GM12878 (cell line): ENCODE measurements at regions not wholly inside any gene's neighbourhood (a gene's known extent, or its start where the extent isn't known, plus 50 kb on each side); places are given as distances from the start of the nearest gene placed in this dataset.

Experiments
- EP300 ChIP-seq, 2 experiments: fragments of 150-350 bp in 1 of 2; IDR thresholded peaks; 2 replicates each; pipeline ENCODE4 v1.6.1; 2011 to 2012; ENCODE audit warnings: low read depth in 2 of 2, low read length in 2 of 2, borderline replicate concordance in 1 of 2, improper control_type of control experiment in 1 of 2, inconsistent platforms in 1 of 2; ENCODE audit not compliant: control insufficient read depth in 1 of 2
- POLR2AphosphoS2 ChIP-seq: IDR thresholded peaks from 2 replicates; pipeline ENCODE4 v1.6.1; 2011; ENCODE audit warnings: low read depth, mild to moderate bottlenecking, low read length, improper control_type of control experiment, moderate library complexity
- RBBP5 ChIP-seq: fragments of 200-600 bp; sonication (generic); conservative IDR thresholded peaks from 2 replicates; pipeline ENCODE4 v1.6.1; 2016
- SUPT20H ChIP-seq: IDR thresholded peaks from 2 replicates; pipeline ENCODE4 v1.6.1; 2011; ENCODE audit warnings: low read depth, mild to moderate bottlenecking, low read length, moderate library complexity, borderline replicate concordance; ENCODE audit not compliant: control insufficient read depth
- TF ChIP-seq, protein P1 (sequence below): fragments of 450-650 bp; formaldehyde crosslinking; IDR thresholded peaks from 2 replicates; pipeline ENCODE4 v1.4.0; 2020; ENCODE audit warnings: mild to moderate bottlenecking, moderate library complexity
- TF ChIP-seq, protein P2 (sequence below): fragments of 450-650 bp; IDR thresholded peaks from 2 replicates; pipeline ENCODE4 v1.6.1; 2017; ENCODE audit warnings: low read depth, mild to moderate bottlenecking, moderate library complexity
- TF ChIP-seq, protein P3 (sequence below), 3 experiments: IDR thresholded peaks in 2 of 3; conservative IDR thresholded peaks in 1 of 3; 2 replicates each; pipeline ENCODE4 v1.5.1; 2011; ENCODE audit warnings: low read depth in 3 of 3, low read length in 3 of 3, mild to moderate bottlenecking in 3 of 3, control low read depth in 2 of 3, moderate library complexity in 2 of 3, inconsistent platforms in 1 of 3, mixed read lengths in 1 of 3; ENCODE audit not compliant: control insufficient read depth in 2 of 3, insufficient read depth in 1 of 3; ENCODE audit errors: extremely low read depth in 1 of 3
- TF ChIP-seq, protein P4 (sequence below): IDR thresholded peaks from 2 replicates; pipeline ENCODE4 v1.6.1; 2012; ENCODE audit warnings: improper control_type of control experiment, low read depth, low read length; ENCODE audit not compliant: insufficient replicate concordance

DNA sequence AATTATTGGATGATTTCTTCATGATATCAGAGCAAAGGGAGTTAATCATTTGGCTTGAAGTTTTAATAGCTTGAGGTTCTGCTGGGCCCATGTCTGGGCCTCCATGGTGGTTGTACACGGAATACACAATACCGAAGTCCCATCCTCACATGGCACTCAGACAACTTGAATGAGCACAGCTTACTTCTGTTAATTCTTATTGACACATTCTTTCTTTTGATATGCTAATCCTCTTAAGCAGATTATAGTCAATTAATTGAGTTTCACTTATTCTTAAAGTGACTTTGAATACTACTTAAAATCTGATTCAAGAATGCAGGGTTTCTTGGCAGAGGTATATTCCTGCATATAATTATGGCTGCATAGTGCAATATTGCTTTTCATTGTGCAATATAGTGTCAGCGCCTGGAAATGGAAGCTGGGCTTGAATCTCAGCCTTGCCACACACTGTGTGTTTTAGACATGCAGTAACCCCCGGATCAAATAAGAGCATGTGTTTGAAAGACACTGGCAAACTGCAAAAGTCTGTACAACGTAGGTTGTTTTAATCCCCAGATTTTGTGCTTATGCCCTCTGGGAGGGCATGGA, 543.5 kb upstream of the ADARB2 start (continued):
- TF ChIP-seq, protein P1, sequence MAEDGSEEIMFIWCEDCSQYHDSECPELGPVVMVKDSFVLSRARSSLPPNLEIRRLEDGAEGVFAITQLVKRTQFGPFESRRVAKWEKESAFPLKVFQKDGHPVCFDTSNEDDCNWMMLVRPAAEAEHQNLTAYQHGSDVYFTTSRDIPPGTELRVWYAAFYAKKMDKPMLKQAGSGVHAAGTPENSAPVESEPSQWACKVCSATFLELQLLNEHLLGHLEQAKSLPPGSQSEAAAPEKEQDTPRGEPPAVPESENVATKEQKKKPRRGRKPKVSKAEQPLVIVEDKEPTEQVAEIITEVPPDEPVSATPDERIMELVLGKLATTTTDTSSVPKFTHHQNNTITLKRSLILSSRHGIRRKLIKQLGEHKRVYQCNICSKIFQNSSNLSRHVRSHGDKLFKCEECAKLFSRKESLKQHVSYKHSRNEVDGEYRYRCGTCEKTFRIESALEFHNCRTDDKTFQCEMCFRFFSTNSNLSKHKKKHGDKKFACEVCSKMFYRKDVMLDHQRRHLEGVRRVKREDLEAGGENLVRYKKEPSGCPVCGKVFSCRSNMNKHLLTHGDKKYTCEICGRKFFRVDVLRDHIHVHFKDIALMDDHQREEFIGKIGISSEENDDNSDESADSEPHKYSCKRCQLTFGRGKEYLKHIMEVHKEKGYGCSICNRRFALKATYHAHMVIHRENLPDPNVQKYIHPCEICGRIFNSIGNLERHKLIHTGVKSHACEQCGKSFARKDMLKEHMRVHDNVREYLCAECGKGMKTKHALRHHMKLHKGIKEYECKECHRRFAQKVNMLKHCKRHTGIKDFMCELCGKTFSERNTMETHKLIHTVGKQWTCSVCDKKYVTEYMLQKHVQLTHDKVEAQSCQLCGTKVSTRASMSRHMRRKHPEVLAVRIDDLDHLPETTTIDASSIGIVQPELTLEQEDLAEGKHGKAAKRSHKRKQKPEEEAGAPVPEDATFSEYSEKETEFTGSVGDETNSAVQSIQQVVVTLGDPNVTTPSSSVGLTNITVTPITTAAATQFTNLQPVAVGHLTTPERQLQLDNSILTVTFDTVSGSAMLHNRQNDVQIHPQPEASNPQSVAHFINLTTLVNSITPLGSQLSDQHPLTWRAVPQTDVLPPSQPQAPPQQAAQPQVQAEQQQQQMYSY, result no peak
- TF ChIP-seq, protein P2, sequence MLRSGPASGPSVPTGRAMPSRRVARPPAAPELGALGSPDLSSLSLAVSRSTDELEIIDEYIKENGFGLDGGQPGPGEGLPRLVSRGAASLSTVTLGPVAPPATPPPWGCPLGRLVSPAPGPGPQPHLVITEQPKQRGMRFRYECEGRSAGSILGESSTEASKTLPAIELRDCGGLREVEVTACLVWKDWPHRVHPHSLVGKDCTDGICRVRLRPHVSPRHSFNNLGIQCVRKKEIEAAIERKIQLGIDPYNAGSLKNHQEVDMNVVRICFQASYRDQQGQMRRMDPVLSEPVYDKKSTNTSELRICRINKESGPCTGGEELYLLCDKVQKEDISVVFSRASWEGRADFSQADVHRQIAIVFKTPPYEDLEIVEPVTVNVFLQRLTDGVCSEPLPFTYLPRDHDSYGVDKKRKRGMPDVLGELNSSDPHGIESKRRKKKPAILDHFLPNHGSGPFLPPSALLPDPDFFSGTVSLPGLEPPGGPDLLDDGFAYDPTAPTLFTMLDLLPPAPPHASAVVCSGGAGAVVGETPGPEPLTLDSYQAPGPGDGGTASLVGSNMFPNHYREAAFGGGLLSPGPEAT, result no peak
- TF ChIP-seq RBBP5 (no peak), EP300 (IDR thresholded peaks at IDR 0.05; ENCODE audit: borderline replicate concordance in 1 of 2, control insufficient read depth in 1 of 2, low read depth in 2 of 2, low read length in 2 of 2) (no peak), POLR2AphosphoS2 (no peak), SUPT20H (no peak)
- TF ChIP-seq, protein P3, sequence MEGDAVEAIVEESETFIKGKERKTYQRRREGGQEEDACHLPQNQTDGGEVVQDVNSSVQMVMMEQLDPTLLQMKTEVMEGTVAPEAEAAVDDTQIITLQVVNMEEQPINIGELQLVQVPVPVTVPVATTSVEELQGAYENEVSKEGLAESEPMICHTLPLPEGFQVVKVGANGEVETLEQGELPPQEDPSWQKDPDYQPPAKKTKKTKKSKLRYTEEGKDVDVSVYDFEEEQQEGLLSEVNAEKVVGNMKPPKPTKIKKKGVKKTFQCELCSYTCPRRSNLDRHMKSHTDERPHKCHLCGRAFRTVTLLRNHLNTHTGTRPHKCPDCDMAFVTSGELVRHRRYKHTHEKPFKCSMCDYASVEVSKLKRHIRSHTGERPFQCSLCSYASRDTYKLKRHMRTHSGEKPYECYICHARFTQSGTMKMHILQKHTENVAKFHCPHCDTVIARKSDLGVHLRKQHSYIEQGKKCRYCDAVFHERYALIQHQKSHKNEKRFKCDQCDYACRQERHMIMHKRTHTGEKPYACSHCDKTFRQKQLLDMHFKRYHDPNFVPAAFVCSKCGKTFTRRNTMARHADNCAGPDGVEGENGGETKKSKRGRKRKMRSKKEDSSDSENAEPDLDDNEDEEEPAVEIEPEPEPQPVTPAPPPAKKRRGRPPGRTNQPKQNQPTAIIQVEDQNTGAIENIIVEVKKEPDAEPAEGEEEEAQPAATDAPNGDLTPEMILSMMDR (IDR thresholded peaks at IDR 0.05 in 2 of 3, conservative IDR thresholded peaks at IDR 0.05 in 1 of 3; ENCODE audit: control insufficient read depth in 2 of 3, extremely low read depth in 1 of 3, insufficient read depth in 1 of 3, low read depth in 3 of 3, low read length in 3 of 3), result no peak
- TF ChIP-seq, protein P4, sequence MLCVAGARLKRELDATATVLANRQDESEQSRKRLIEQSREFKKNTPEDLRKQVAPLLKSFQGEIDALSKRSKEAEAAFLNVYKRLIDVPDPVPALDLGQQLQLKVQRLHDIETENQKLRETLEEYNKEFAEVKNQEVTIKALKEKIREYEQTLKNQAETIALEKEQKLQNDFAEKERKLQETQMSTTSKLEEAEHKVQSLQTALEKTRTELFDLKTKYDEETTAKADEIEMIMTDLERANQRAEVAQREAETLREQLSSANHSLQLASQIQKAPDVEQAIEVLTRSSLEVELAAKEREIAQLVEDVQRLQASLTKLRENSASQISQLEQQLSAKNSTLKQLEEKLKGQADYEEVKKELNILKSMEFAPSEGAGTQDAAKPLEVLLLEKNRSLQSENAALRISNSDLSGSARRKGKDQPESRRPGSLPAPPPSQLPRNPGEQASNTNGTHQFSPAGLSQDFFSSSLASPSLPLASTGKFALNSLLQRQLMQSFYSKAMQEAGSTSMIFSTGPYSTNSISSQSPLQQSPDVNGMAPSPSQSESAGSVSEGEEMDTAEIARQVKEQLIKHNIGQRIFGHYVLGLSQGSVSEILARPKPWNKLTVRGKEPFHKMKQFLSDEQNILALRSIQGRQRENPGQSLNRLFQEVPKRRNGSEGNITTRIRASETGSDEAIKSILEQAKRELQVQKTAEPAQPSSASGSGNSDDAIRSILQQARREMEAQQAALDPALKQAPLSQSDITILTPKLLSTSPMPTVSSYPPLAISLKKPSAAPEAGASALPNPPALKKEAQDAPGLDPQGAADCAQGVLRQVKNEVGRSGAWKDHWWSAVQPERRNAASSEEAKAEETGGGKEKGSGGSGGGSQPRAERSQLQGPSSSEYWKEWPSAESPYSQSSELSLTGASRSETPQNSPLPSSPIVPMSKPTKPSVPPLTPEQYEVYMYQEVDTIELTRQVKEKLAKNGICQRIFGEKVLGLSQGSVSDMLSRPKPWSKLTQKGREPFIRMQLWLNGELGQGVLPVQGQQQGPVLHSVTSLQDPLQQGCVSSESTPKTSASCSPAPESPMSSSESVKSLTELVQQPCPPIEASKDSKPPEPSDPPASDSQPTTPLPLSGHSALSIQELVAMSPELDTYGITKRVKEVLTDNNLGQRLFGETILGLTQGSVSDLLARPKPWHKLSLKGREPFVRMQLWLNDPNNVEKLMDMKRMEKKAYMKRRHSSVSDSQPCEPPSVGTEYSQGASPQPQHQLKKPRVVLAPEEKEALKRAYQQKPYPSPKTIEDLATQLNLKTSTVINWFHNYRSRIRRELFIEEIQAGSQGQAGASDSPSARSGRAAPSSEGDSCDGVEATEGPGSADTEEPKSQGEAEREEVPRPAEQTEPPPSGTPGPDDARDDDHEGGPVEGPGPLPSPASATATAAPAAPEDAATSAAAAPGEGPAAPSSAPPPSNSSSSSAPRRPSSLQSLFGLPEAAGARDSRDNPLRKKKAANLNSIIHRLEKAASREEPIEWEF, result no peak
